ENCODE measurements at regions not wholly inside any gene's neighbourhood (a gene's known extent, or its start where the extent isn't known, plus 50 kb on each side); places are given as distances from the start of the nearest gene placed in this dataset.

DNA sequence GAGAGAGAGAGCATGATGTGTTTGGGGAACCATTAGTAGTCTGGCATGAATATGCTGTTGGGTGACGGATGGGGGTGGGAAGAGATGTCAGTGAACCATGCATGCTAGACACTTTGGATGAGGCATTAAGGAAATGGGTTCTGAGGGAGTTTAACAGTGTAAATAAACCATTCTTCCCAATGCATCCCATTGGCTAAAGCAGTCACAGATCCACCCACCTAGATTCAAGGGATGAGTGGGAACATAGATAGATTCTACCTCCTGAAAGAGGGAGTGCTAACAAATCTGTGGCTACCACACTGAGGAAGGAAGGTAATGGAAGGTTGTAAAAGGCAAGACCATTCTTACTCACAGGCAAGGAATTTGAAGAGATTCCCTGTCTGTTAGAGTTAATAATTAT, 129.8 kb upstream of the CACNA1E start:
- no peak for TF ChIP-seq CTCF (IDR thresholded peaks at IDR 0.05)
- TF ChIP-seq POLR2AphosphoS5 (IDR thresholded peaks at IDR 0.05) = no peak
- TF ChIP-seq POLR2A (IDR thresholded peaks at IDR 0.05) = no peak

All from suprapubic skin (tissue), 4 donors.